Endodermal cell (in vitro differentiated cells): ENCODE measurements at regions not wholly inside any gene's neighbourhood (a gene's known extent, or its start where the extent isn't known, plus 50 kb on each side); places are given as distances from the start of the nearest gene placed in this dataset.

ENCODE experiments used
- DNase-seq: peaks from one replicate; pipeline ENCODE4 v3.0.0-alpha.2; 2017
- H3K27ac ChIP-seq: 2 replicates; pipeline ENCODE4 v1.5.1; 2013; ENCODE audit warnings: mild to moderate bottlenecking, low read depth, low read length, moderate library complexity
- H3K27me3 ChIP-seq: 2 replicates; pipeline ENCODE4 v1.6.1; 2013; ENCODE audit warnings: mild to moderate bottlenecking, low read length, moderate library complexity; ENCODE audit not compliant: insufficient read depth, control insufficient read depth, poor library complexity, severe bottlenecking
- H3K36me3 ChIP-seq: 2 replicates; pipeline ENCODE4 v1.7.0; 2013; ENCODE audit warnings: mild to moderate bottlenecking, low read length, moderate library complexity; ENCODE audit not compliant: control insufficient read depth, insufficient read depth
- H3K4me1 ChIP-seq: one replicate; pipeline ENCODE4 v1.7.0; 2013; ENCODE audit warnings: low read length; ENCODE audit not compliant: control insufficient read depth, insufficient read depth
- H3K4me3 ChIP-seq: 2 replicates; pipeline ENCODE4 v1.5.1; 2013; ENCODE audit warnings: mild to moderate bottlenecking, low read length, moderate library complexity
- H3K9ac ChIP-seq: 2 replicates; pipeline ENCODE4 v1.6.1; 2013; ENCODE audit warnings: mild to moderate bottlenecking, low read length, moderate library complexity; ENCODE audit not compliant: poor library complexity, severe bottlenecking; ENCODE audit errors: extremely low read depth
- H3K9me3 ChIP-seq: 2 replicates; pipeline ENCODE4 v1.6.1; 2013; ENCODE audit warnings: mild to moderate bottlenecking, low read length, moderate library complexity; ENCODE audit not compliant: control insufficient read depth
- H3K27ac Mint-ChIP-seq: 2 replicates; pipeline ENCODE4 v1.8.0; 2020; ENCODE audit warnings: mixed read lengths
- H3K27me3 Mint-ChIP-seq: 2 replicates; pipeline ENCODE4 v1.8.0; 2021; ENCODE audit warnings: mild to moderate bottlenecking, mixed read lengths; ENCODE audit not compliant: insufficient read depth
- H3K36me3 Mint-ChIP-seq: 2 replicates; pipeline ENCODE4 v1.8.0; 2020; ENCODE audit warnings: low read depth, mixed read lengths
- H3K4me1 Mint-ChIP-seq: 2 replicates; pipeline ENCODE4 v1.8.0; 2020; ENCODE audit warnings: mixed read lengths
- H3K4me3 Mint-ChIP-seq: 2 replicates; pipeline ENCODE4 v1.8.0; 2020; ENCODE audit warnings: mild to moderate bottlenecking, moderate library complexity, mixed read lengths
- H3K9me3 Mint-ChIP-seq: 2 replicates; pipeline ENCODE4 v1.8.0; 2020; ENCODE audit warnings: mild to moderate bottlenecking, mixed read lengths
- WGBS, 2 experiments: methylation state at CpG; one replicate each; pipeline versions ENCODE4 v1.1.5 to v1.1.7; 2013; ENCODE audit warnings: missing lambda C conversion rate in 2 of 2, mixed read lengths in 1 of 2; ENCODE audit not compliant: insufficient coverage in 1 of 2, insufficient read length in 1 of 2; 5-methylcytosine and 5-hydroxymethylcytosine counted together
- TF ChIP-seq, protein P1 (sequence below): fragments of 200-600 bp; sonication (generic); conservative IDR thresholded peaks from 2 replicates; pipeline ENCODE4 v1.5.0; 2021; ENCODE audit warnings: antibody characterized with exemption, mild to moderate bottlenecking

GRCh38 chr3:137285924-137286323 lies 328.1 kb downstream of the IL20RB start:
- TF ChIP-seq, protein P1, sequence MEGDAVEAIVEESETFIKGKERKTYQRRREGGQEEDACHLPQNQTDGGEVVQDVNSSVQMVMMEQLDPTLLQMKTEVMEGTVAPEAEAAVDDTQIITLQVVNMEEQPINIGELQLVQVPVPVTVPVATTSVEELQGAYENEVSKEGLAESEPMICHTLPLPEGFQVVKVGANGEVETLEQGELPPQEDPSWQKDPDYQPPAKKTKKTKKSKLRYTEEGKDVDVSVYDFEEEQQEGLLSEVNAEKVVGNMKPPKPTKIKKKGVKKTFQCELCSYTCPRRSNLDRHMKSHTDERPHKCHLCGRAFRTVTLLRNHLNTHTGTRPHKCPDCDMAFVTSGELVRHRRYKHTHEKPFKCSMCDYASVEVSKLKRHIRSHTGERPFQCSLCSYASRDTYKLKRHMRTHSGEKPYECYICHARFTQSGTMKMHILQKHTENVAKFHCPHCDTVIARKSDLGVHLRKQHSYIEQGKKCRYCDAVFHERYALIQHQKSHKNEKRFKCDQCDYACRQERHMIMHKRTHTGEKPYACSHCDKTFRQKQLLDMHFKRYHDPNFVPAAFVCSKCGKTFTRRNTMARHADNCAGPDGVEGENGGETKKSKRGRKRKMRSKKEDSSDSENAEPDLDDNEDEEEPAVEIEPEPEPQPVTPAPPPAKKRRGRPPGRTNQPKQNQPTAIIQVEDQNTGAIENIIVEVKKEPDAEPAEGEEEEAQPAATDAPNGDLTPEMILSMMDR = no peak
- 93 to 100% methylated on average over 1 to 2 of the region's 2 CpGs for WGBS, 2 experiments
- no peak overlapping the region for H3K9ac ChIP-seq
- H3K4me1 ChIP-seq = no peaks in the 10 kb centered on the region
- no peaks in the 10 kb centered on the region for H3K9me3 ChIP-seq
- H3K27me3 Mint-ChIP-seq = no peaks in the 10 kb centered on the region
- no peak overlapping the region for H3K4me3 ChIP-seq
- H3K4me3 Mint-ChIP-seq = no peak overlapping the region
- H3K36me3 ChIP-seq = no peaks in the 10 kb centered on the region
- no peaks in the 10 kb centered on the region for H3K36me3 Mint-ChIP-seq
- H3K4me1 Mint-ChIP-seq = no peaks in the 10 kb centered on the region
- H3K27me3 ChIP-seq = no peaks in the 10 kb centered on the region
- H3K27ac Mint-ChIP-seq = no peak overlapping the region
- no peak overlapping the region for H3K27ac ChIP-seq
- no peak for DNase-seq
- H3K9me3 Mint-ChIP-seq = peaks cover 4% of the 10 kb centered on the region

DNA sequence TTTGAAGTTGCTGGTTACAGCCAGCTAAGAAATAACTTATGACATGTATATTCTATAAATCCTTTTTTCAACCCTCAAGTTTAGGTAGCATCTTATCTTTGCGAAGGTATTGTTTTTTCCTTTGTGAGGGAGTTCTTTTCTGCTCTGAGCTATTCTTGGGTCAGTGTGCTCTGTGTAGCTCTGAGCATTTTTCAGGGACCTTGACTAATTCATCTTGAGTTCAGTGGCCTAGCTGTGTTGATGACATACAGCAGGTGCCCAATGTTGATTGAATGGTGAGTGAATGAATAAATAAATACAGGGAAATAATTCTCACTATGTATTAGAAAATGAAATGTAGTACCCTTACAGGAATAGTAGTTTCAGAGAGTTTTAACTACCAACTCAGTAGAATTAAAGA lies 335.3 kb downstream of the IL20RB start:
- H3K27me3 ChIP-seq = no peaks in the 10 kb centered on the region
- Mint-ChIP-seq H3K27ac (no peak overlapping the region), H3K9me3 (no peaks in the 10 kb centered on the region), H3K27me3 (peaks cover 16% of the 10 kb centered on the region), H3K4me1 (peaks cover 37% of the 10 kb centered on the region), H3K4me3 (no peak overlapping the region), H3K36me3 (no peaks in the 10 kb centered on the region)
- H3K9me3 ChIP-seq = no peaks in the 10 kb centered on the region
- TF ChIP-seq, protein P1 = no peak
- H3K4me3 ChIP-seq = no peak overlapping the region
- H3K36me3 ChIP-seq = no peaks in the 10 kb centered on the region
- no peak for DNase-seq
- no peak overlapping the region for H3K9ac ChIP-seq
- 96% methylated on average over 1 of the region's 1 CpG; no CpG with 5 or more reads in 1 of the 2 experiments for WGBS, 2 experiments
- no peak overlapping the region for H3K27ac ChIP-seq
- H3K4me1 ChIP-seq = peaks cover 8% of the 10 kb centered on the region

GRCh38 chr3:137294139-137294538 lies 336.4 kb downstream of the IL20RB start:
- Histone ChIP-seq H3K27ac (peak overlapping the region; percentile 1), H3K36me3 (no peaks in the 10 kb centered on the region), H3K27me3 (no peaks in the 10 kb centered on the region), H3K9me3 (no peaks in the 10 kb centered on the region), H3K4me3 (no peak overlapping the region), H3K4me1 (peaks cover 8% of the 10 kb centered on the region), H3K9ac (no peak overlapping the region)
- Mint-ChIP-seq H3K27ac (peak overlapping the region; percentile 14), H3K36me3 (no peaks in the 10 kb centered on the region), H3K27me3 (peaks cover 27% of the 10 kb centered on the region), H3K4me1 (peaks cover 37% of the 10 kb centered on the region), H3K4me3 (no peak overlapping the region), H3K9me3 (no peaks in the 10 kb centered on the region)
- WGBS, 2 experiments = 83 to 95% methylated on average over 3 to 5 of the region's 5 CpGs
- TF ChIP-seq, protein P1 = no peak
- peak; percentile 63 for DNase-seq
